GM12872 (cell line): ENCODE measurements at regions not wholly inside any gene's neighbourhood (a gene's known extent, or its start where the extent isn't known, plus 50 kb on each side); places are given as distances from the start of the nearest gene placed in this dataset.

Experiments used
- CTCF ChIP-seq: IDR thresholded peaks from 3 replicates; pipeline ENCODE4 v1.5.1; 2011; ENCODE audit warnings: low read depth, mild to moderate bottlenecking, low read length, moderate library complexity; ENCODE audit not compliant: insufficient read depth

DNA sequence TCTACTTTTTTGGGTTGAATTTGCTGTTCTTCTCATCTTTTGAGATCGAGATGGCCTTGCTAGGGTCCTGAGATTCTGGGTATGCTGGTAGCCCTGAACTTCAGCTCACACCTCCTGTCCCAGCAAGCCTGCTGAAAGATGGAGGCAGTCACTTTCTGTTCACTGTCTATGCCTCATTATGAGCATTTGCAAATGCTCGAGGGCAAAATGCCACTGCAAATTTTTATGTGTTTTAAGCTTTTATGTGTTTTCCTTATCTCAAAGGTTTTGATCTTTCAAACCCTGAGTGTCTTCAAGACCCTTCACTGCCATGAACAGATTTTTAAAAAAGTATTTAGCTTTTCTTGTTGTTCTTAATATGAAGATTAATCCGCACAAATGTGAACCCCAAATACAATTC lies 766.7 kb upstream of the HS6ST1 start:
- TF ChIP-seq CTCF: no peak

DNA sequence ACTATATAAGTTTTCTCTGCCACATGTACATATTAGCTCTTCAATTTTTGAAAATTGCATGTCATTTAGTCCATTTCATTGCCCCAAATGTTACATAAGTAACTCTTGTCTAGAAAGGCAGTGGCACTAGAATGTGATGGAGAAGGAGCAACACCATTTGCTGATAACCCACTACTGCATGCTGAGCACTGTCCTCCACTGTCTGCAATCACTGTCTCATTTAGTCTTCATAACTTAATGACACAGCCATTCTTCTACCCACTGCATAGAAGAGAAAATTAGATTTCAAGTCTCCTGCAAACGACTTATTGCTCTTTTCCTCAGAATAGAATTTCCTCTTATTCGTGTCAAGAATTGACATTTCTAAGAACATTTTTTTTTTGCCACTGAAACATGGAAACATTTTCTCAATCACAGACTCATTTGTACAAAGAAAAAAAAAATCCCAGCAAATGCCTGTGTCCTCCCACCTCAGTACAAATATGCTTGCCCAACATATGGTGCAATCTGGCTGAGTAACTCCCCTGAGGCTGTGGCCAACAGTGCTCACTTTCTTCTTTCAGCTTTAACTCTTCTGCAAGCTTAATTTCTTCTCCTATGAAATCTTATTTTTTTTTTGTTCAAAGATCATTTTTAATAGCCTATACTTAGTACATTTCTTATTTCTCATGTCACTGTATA lies 768.6 kb upstream of the HS6ST1 start:
- no peak for TF ChIP-seq CTCF

DNA sequence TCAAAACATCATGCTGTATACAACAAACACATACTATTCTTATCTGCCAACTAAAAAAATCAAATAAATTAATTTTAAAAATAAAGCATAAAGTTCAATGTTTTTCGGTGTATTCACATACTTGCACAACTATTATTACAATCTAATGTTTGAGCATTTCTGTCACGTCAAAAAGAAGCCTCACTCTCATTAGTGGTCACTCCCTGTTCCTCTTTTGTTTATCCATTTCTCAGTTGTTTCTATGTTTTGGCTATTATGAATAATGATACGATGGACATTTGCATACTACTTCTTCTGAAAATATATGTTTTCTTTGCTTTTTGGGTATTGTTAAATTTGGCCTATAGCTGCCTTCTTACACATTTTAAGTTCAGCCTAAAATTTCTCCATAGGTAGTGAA lies 773.0 kb upstream of the HS6ST1 start:
- no peak for TF ChIP-seq CTCF

DNA sequence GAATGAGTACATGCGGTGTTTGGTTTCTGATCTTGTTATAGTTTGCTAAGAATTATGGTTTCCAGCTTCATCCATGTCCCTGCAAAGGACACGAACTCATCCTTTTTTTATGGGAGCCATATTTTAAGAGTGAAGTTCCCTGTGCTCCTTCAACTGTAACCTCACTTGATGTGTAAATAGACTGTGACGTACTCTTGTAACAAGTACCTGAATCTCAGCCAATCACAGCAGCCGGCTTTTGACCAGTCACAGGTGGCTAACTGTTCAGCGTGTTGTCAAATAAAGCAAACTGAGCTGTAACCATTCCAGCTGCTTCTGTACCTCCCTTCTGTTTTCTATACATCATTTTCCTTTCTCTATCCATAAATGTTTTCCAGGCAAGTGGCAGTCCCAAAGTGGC lies 774.3 kb upstream of the HS6ST1 start:
- no peak for TF ChIP-seq CTCF

DNA sequence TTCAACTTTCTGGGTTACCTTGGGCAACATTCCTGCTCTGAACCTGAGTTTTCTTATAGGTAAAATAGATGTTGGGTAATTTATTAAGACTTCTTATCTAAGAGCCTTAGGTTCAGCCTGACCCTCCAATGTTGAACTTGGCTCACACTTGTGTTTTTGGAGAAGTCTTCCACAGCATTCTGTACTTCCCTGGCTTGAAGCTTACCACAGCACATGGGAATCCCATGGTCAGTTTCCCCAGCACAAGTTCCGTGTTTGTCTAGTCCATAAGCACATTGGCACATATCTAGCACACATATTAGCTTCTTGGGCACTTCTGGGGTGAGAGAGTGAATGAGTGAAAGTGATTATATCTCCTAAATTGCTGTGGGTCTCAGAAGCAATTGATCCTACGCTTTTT lies 782.5 kb upstream of the HS6ST1 start:
- no peak for TF ChIP-seq CTCF

DNA sequence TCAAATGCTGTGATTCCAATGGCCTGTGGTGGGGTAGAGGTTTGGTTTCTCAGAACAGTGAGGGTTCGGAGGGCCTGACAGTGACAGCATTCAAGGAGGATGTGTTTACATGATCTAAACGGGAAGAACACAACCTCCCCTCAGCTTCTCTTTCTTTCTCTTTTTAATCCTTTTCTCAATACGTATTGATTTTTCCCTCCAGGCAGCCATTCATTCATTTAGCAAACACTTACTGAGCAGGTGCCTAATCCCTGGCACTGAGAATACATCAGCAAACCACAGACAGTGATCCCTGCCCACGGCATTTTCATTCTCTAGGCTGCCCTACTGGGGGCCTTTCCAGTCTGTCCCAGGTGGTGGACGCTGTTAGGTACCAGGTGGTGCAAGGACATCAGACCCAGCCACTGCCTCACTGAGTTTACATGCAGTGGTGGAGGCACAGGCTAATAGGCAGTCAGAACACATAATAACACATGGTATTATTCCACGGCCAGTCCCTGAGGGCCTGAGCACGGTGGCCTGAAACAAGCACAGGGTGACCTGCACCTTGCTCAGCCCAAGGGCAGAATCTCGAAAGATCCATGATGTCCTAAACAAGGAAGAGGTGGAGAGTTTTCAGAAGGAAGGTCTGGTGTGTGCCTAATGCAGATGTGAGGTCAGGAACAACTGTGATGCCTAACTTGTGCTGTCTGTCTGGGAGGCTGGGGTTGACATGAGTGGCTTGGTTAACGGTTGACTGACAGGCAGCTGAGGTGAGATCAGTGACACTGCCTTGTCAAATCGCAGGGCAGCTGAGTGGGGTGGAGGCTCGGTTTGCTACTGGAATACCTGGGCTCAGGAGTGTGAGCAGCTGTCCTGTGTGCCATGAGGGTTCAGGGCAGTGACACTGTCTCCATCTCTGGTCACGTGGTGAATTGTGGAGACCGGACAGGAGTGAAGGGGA lies 785.5 kb upstream of the HS6ST1 start:
- no peak for TF ChIP-seq CTCF

GRCh38 chr2:129112181-129112580 lies 793.5 kb upstream of the HS6ST1 start:
- TF ChIP-seq CTCF: no peak
